Caco-2 (cell line): ENCODE measurements at regions not wholly inside any gene's neighbourhood (a gene's known extent, or its start where the extent isn't known, plus 50 kb on each side); places are given as distances from the start of the nearest gene placed in this dataset.

ENCODE experiments used
- BruUV-seq: library from RNA; stranded (reverse); fragments of 400-500 nt; replicated peaks from 2 replicates; lab custom pipeline; 2021; lab: Mats Ljungman, UMichigan
- CTCF ChIA-PET: fragments of 300-600 bp; sonication (Branson Sonifier 250); formaldehyde crosslinking; loops from one replicate; lab custom pipeline; 2022; ENCODE audit warnings: antibody characterized with exemption; lab: Charles Lee
- POLR2A ChIA-PET: fragments of 300-600 bp; sonication (Branson Sonifier 250); formaldehyde crosslinking; loops from one replicate; lab custom pipeline; 2022; ENCODE audit warnings: antibody characterized with exemption; lab: Charles Lee
- DNase-seq, 2 experiments: peaks; one replicate each; pipeline versions ENCODE4 v3.0.0 to v3.0.0-alpha.2; 2020 to 2022
- H3K27me3 ChIP-seq: replicated peaks from 2 replicates; pipeline ENCODE4 v1.6.0; 2011; ENCODE audit warnings: low read length; ENCODE audit not compliant: control insufficient read depth, insufficient read depth
- H3K36me3 ChIP-seq: 2 replicates; pipeline ENCODE4 v1.5.1; 2011; ENCODE audit warnings: low read length; ENCODE audit not compliant: control insufficient read depth, insufficient read depth
- H3K4me1 ChIP-seq: fragments of 250-450 bp; sonication (Bioruptor Pico); 2 replicates; pipeline ENCODE4 v1.5.1; 2020; ENCODE audit warnings: mild to moderate bottlenecking
- H3K4me3 ChIP-seq: 2 replicates; pipeline ENCODE4 v1.5.1; 2011; ENCODE audit warnings: low read depth, mild to moderate bottlenecking, control low read depth, low read length
- H3K9me3 ChIP-seq: fragments of 250-450 bp; sonication (Bioruptor Pico); 2 replicates; pipeline ENCODE4 v1.5.1; 2020; ENCODE audit warnings: mild to moderate bottlenecking, moderate library complexity
- H3K27ac Mint-ChIP-seq: one replicate; pipeline ENCODE4 v1.8.0; 2022; ENCODE audit warnings: mixed read lengths; ENCODE audit not compliant: unreplicated experiment
- H3K27me3 Mint-ChIP-seq: one replicate; pipeline ENCODE4 v1.8.0; 2022; ENCODE audit warnings: mixed read lengths; ENCODE audit not compliant: insufficient read depth, unreplicated experiment
- H3K36me3 Mint-ChIP-seq: one replicate; pipeline ENCODE4 v1.8.0; 2022; ENCODE audit warnings: mild to moderate bottlenecking, mixed read lengths; ENCODE audit not compliant: insufficient read depth, unreplicated experiment
- H3K4me1 Mint-ChIP-seq: one replicate; pipeline ENCODE4 v1.8.0; 2022; ENCODE audit warnings: low read depth, mixed read lengths; ENCODE audit not compliant: unreplicated experiment
- H3K4me3 Mint-ChIP-seq: one replicate; pipeline ENCODE4 v1.8.0; 2022; ENCODE audit warnings: mild to moderate bottlenecking, moderate library complexity, mixed read lengths; ENCODE audit not compliant: unreplicated experiment
- H3K9me3 Mint-ChIP-seq: one replicate; pipeline ENCODE4 v1.8.0; 2022; ENCODE audit warnings: mixed read lengths; ENCODE audit not compliant: unreplicated experiment
- intact Hi-C: fragments of 100-400 bp; cut with micrococcal nuclease; formaldehyde crosslinking; loops from one replicate; pipeline ENCODE4 v1.10.0; 2022; ENCODE audit not compliant: unreplicated experiment
- TF ChIP-seq, protein P1 (sequence below), 2 experiments: fragments of 200-600 bp in 1 of 2; IDR thresholded peaks; 1 replicate in 1 of 2; 2 replicates in 1 of 2; pipeline versions ENCODE4 v1.5.1 to v1.8.0; 2011 to 2022; ENCODE audit warnings: antibody characterized with exemption in 1 of 2, control low read depth in 1 of 2, inconsistent platforms in 1 of 2, low read depth in 1 of 2, low read length in 1 of 2, mild to moderate bottlenecking in 1 of 2, moderate library complexity in 1 of 2; ENCODE audit not compliant: insufficient read depth in 1 of 2, severe bottlenecking in 1 of 2, unreplicated experiment in 1 of 2

GRCh38 chr1:184824691-184825323 lies 70.1 kb upstream of the EDEM3 start:
- H3K4me1 ChIP-seq: peaks cover 4% of the 10 kb centered on the region; the same call in 1 of the 2 replicates
- peaks cover 16% of the 10 kb centered on the region for H3K4me1 Mint-ChIP-seq
- H3K9me3 ChIP-seq: no peaks in the 10 kb centered on the region
- no peak overlapping the region for H3K27ac Mint-ChIP-seq
- intact Hi-C loops: no loop called here
- no peak overlapping the region for H3K4me3 Mint-ChIP-seq
- ChIA-PET POLR2A (no interaction called here), CTCF (no interaction called here)
- H3K4me3 ChIP-seq: no peak overlapping the region
- no peaks in the 10 kb centered on the region for H3K36me3 Mint-ChIP-seq
- no peaks in the 10 kb centered on the region for H3K27me3 ChIP-seq
- BruUV-seq: no TSS peak
- TF ChIP-seq, protein P1, sequence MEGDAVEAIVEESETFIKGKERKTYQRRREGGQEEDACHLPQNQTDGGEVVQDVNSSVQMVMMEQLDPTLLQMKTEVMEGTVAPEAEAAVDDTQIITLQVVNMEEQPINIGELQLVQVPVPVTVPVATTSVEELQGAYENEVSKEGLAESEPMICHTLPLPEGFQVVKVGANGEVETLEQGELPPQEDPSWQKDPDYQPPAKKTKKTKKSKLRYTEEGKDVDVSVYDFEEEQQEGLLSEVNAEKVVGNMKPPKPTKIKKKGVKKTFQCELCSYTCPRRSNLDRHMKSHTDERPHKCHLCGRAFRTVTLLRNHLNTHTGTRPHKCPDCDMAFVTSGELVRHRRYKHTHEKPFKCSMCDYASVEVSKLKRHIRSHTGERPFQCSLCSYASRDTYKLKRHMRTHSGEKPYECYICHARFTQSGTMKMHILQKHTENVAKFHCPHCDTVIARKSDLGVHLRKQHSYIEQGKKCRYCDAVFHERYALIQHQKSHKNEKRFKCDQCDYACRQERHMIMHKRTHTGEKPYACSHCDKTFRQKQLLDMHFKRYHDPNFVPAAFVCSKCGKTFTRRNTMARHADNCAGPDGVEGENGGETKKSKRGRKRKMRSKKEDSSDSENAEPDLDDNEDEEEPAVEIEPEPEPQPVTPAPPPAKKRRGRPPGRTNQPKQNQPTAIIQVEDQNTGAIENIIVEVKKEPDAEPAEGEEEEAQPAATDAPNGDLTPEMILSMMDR (IDR thresholded peaks at IDR 0.05; ENCODE audit: insufficient read depth in 1 of 2, low read depth in 1 of 2, low read length in 1 of 2, severe bottlenecking in 1 of 2, unreplicated experiment in 1 of 2): no peak
- no peaks in the 10 kb centered on the region for H3K27me3 Mint-ChIP-seq
- H3K36me3 ChIP-seq: no peaks in the 10 kb centered on the region
- H3K9me3 Mint-ChIP-seq: no peaks in the 10 kb centered on the region
- no peak for DNase-seq

- H3K4me3 ChIP-seq: no peak overlapping the region
- no peak for DNase-seq
- H3K4me1 Mint-ChIP-seq: peaks cover 14% of the 10 kb centered on the region
- H3K9me3 ChIP-seq: no peaks in the 10 kb centered on the region
- H3K36me3 ChIP-seq: no peaks in the 10 kb centered on the region
- no peak overlapping the region for H3K4me3 Mint-ChIP-seq
- POLR2A ChIA-PET: no interaction called here
- intact Hi-C loops: no loop called here
- TF ChIP-seq, protein P1 (IDR thresholded peaks at IDR 0.05; ENCODE audit: insufficient read depth in 1 of 2, low read depth in 1 of 2, low read length in 1 of 2, severe bottlenecking in 1 of 2, unreplicated experiment in 1 of 2): no peak
- H3K4me1 ChIP-seq: peaks cover 1% of the 10 kb centered on the region; the same call in 1 of the 2 replicates
- BruUV-seq: no TSS peak
- H3K9me3 Mint-ChIP-seq: no peaks in the 10 kb centered on the region
- H3K36me3 Mint-ChIP-seq: no peaks in the 10 kb centered on the region
- no peaks in the 10 kb centered on the region for H3K27me3 Mint-ChIP-seq
- CTCF ChIA-PET: interaction anchor here (0.6 kb wide), 1 partner anchor 202 kb away, joined by 5 read pairs; no protein-coding TSS in a partner anchor
- no peak overlapping the region for H3K27ac Mint-ChIP-seq
- H3K27me3 ChIP-seq: no peaks in the 10 kb centered on the region
These were observed 68.4 kb upstream of the EDEM3 start for GRCh38 chr1:184823080-184823479.

DNA sequence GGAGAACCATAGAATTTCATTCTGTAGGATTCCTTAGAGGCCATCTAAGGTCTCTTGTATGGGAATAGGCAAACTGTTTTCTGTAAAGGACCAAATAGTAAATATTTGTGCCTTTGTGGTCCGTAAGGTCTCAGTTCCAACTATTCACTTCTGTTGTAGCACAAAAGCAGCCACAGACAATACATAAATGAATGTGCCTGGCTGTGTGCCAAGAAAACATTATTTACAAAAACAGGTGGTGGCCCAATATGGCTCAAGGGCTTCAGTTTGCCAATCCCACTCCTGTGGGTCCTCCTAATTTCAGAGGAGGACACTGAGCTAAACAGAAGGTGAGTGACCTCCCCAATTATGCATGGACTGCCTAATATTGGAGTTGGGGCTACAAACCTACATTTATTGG lies 67.6 kb upstream of the EDEM3 start:
- H3K27me3 ChIP-seq: no peaks in the 10 kb centered on the region
- no peak for DNase-seq
- no TSS peak for BruUV-seq
- no peaks in the 10 kb centered on the region for H3K36me3 ChIP-seq
- no peaks in the 10 kb centered on the region for H3K9me3 Mint-ChIP-seq
- H3K27me3 Mint-ChIP-seq: no peaks in the 10 kb centered on the region
- CTCF ChIA-PET: no interaction called here
- no peaks in the 10 kb centered on the region for H3K9me3 ChIP-seq
- no peaks in the 10 kb centered on the region for H3K4me1 ChIP-seq
- no peak overlapping the region for H3K27ac Mint-ChIP-seq
- H3K4me1 Mint-ChIP-seq: peaks cover 7% of the 10 kb centered on the region
- no peak overlapping the region for H3K4me3 Mint-ChIP-seq
- TF ChIP-seq, protein P1 (IDR thresholded peaks at IDR 0.05; ENCODE audit: insufficient read depth in 1 of 2, low read depth in 1 of 2, low read length in 1 of 2, severe bottlenecking in 1 of 2, unreplicated experiment in 1 of 2): no peak
- H3K36me3 Mint-ChIP-seq: no peaks in the 10 kb centered on the region
- POLR2A ChIA-PET: no interaction called here
- no peak overlapping the region for H3K4me3 ChIP-seq
- intact Hi-C loops: no loop called here
